Colonic mucosa (tissue), 4 donors: ENCODE measurements at regions not wholly inside any gene's neighbourhood (a gene's known extent, or its start where the extent isn't known, plus 50 kb on each side); places are given as distances from the start of the nearest gene placed in this dataset.

Experiments used
- DNase-seq: peaks from one replicate; pipeline ENCODE4 v3.0.0-alpha.2; 2020
- H3K27ac ChIP-seq: fragments of 200-600 bp; one replicate; pipeline ENCODE4 v1.8.0; 2021
- H3K27me3 ChIP-seq: fragments of 200-600 bp; one replicate; pipeline ENCODE4 v1.8.0; 2021
- H3K36me3 ChIP-seq: fragments of 200-600 bp; one replicate; pipeline ENCODE4 v1.8.0; 2021
- H3K4me1 ChIP-seq: fragments of 200-600 bp; one replicate; pipeline ENCODE4 v1.8.0; 2021; ENCODE audit warnings: mild to moderate bottlenecking
- H3K4me3 ChIP-seq: fragments of 200-600 bp; one replicate; pipeline ENCODE4 v1.8.0; 2021
- H3K9ac ChIP-seq, 2 donors: one replicate each; pipeline ENCODE4 v1.7.0; 2013; ENCODE audit warnings: control low read depth in 2 of 2, low read depth in 2 of 2, low read length in 2 of 2
- H3K9me3 ChIP-seq: fragments of 200-600 bp; one replicate; pipeline ENCODE4 v1.8.0; 2021
- intact Hi-C: fragments of 100-400 bp; cut with DNase I; formaldehyde crosslinking; loops from one replicate; pipeline ENCODE4 v1.14.1; 2022
- TF ChIP-seq, protein P1 (sequence below): fragments of 200-600 bp; IDR thresholded peaks from one replicate; pipeline ENCODE4 v1.8.0; 2022; ENCODE audit warnings: antibody characterized with exemption, mild to moderate bottlenecking
- donor health status: healthy.
- donor health status: DM: no; HTN: no; CAD: no.
- donor health status: DM: no; HTN: no; CAD: no.

DNA sequence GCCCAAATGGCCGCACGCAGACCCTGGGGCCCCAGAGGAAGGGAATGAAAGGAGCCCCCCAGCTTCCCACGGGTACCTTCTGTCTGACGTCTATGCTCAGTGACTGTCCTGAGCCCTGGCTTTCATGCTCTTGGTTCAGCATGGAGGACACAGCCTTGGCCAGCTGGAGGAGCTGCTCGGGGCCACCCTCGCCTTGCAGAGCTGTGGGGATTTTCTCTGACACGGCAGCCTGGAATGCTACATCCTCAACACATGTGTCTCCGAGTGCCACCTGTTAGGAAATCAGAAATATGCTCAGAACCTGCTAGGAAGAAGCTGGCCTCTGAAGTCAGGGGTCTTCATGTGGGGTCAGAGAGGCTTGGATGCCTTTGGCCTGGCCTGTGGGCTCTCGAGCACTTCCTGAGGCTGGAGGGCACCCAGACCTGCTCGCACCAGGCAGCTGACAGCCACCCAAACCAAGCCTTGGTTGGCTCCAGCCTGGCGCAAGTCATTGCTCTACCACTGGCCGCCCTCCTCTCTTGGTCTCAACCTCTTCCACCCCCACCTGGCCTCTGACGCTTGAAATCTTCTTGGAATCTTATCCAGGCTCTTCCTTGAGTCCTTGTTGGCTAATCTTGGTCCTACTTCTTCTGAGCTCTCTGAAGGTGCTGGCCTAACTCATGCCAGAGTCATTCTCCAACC, 63.7 kb upstream of the BCO1 start:
- no peaks in the 10 kb centered on the region for H3K9me3 ChIP-seq
- no peaks in the 10 kb centered on the region for H3K4me1 ChIP-seq
- no peak overlapping the region for H3K4me3 ChIP-seq
- intact Hi-C loops = no loop called here
- no peaks in the 10 kb centered on the region for H3K27me3 ChIP-seq
- H3K9ac ChIP-seq = no peak overlapping the region
- DNase-seq = no peak
- H3K36me3 ChIP-seq = no peaks in the 10 kb centered on the region
- TF ChIP-seq, protein P1, sequence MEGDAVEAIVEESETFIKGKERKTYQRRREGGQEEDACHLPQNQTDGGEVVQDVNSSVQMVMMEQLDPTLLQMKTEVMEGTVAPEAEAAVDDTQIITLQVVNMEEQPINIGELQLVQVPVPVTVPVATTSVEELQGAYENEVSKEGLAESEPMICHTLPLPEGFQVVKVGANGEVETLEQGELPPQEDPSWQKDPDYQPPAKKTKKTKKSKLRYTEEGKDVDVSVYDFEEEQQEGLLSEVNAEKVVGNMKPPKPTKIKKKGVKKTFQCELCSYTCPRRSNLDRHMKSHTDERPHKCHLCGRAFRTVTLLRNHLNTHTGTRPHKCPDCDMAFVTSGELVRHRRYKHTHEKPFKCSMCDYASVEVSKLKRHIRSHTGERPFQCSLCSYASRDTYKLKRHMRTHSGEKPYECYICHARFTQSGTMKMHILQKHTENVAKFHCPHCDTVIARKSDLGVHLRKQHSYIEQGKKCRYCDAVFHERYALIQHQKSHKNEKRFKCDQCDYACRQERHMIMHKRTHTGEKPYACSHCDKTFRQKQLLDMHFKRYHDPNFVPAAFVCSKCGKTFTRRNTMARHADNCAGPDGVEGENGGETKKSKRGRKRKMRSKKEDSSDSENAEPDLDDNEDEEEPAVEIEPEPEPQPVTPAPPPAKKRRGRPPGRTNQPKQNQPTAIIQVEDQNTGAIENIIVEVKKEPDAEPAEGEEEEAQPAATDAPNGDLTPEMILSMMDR = no peak
- no peak overlapping the region for H3K27ac ChIP-seq

DNA sequence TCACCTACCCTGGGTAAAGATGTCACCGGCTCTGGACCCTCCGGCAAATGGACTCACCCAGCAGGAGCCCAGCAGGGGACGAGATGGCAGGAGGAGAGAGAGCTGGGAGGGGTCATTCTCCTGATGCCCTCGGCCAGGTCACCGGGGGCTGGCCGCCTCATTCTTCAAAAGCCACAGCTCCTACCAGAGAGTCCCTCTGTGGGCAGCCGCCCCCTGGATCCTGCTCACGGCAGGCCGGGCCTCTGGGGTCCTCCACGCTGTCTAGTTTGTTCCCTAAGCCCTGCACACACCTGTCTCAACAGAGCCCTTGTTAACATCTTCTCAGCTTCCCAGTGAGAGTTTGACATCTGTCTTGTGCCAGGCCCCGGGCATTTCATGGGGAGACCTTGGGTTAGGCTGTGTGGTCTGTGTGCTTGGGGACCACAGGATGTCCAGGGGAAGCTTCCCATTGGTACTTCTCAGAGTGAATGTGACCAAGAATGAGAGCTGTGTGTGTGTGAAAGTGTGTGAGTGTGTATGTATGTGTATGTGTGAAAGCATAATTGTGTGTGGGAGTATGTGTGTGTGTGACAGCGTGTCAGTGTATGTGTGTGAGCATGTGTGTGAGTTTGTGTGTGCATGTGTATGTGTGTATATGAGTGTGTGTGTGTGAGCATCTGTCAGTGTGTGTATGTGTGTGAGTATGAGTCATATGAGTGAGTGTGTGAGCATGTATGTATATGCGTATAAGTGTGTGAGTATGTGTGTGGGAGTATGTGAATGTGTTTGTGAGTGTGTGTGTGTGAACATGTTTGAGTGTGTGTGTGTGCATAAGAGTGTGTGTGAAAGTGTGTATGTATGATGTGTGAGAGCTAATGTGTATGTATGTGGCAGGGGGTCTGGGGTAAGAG, 65.5 kb upstream of the BCO1 start:
- H3K9me3 ChIP-seq = no peaks in the 10 kb centered on the region
- no peak overlapping the region for H3K27ac ChIP-seq
- no peak overlapping the region for H3K4me3 ChIP-seq
- intact Hi-C loops = no loop called here
- no peaks in the 10 kb centered on the region for H3K36me3 ChIP-seq
- H3K27me3 ChIP-seq = no peaks in the 10 kb centered on the region
- TF ChIP-seq, protein P1 = no peak
- no peak overlapping the region for H3K9ac ChIP-seq
- DNase-seq = no peak
- H3K4me1 ChIP-seq = no peaks in the 10 kb centered on the region

DNA sequence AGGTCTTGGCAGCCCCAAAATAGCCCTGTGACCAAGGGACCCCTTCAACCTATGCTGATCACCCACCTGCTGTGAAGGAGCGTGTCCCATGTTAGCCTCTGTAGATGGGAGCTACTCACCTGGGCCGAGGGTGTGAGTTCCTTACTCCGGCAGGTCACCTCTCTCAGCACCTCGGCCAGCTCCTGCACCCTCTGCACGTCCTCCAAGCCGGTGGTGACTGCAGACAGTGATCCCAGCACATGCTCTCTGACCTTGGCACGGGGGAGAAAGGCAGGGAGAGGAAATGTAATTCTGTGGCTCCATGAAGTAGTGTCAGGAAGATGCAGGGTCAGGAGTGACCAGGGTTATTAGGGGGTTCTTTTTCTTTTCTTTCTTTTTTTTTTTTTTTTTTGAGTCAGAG, 67.7 kb upstream of the BCO1 start:
- Histone ChIP-seq H3K36me3 (no peaks in the 10 kb centered on the region), H3K27me3 (no peaks in the 10 kb centered on the region), H3K4me1 (no peaks in the 10 kb centered on the region), H3K9ac (no peak overlapping the region), H3K27ac (no peak overlapping the region), H3K4me3 (no peak overlapping the region), H3K9me3 (no peaks in the 10 kb centered on the region)
- TF ChIP-seq, protein P1 = no peak
- DNase-seq = no peak
- intact Hi-C loops = no loop called here

DNA sequence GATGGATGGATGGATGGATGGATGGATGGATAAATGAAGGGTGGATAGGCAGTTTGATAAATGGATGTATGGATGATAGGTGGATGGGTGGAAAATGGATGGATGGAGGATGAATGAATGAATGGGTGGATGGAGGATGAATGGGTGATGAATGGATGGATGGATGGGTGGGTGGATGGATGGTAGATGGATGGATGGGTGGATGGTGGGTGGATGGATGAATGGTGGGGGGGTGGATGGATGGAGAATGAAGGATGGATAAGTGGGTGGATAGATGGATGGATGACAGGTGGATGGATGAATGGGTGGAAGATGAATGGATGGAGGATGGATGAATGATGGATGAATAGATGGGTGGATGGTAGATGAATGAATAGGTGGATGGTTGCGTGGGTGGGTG, 70.1 kb upstream of the BCO1 start:
- no peaks in the 10 kb centered on the region for H3K9me3 ChIP-seq
- H3K9ac ChIP-seq = no peak overlapping the region
- TF ChIP-seq, protein P1 = no peak
- H3K4me1 ChIP-seq = no peaks in the 10 kb centered on the region
- no peak for DNase-seq
- no peak overlapping the region for H3K4me3 ChIP-seq
- no peaks in the 10 kb centered on the region for H3K36me3 ChIP-seq
- intact Hi-C loops = no loop called here
- no peaks in the 10 kb centered on the region for H3K27me3 ChIP-seq
- H3K27ac ChIP-seq = no peak overlapping the region

DNA sequence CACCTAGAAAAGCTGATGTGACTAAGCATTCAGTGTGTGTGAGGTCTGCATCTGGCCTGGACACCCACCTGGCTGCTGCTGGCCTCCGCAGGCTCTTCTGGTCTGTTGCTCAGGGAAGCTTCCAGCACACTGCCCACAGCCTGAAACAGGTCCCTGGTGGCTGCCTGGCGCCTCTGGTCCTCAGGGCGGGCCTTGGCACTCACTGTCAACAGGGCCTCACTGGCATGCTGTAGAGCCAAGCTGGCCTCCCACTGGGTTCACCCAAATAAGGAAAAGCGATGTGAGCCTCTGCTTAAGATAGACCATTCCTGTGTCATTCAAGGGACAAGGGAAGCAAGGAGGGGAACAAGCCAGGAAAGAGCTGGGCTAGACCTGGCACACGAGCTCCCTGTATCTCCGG, 70.6 kb upstream of the BCO1 start:
- no peak overlapping the region for H3K4me3 ChIP-seq
- TF ChIP-seq, protein P1 = no peak
- H3K9me3 ChIP-seq = no peaks in the 10 kb centered on the region
- H3K9ac ChIP-seq = no peak overlapping the region
- no peak for DNase-seq
- H3K36me3 ChIP-seq = no peaks in the 10 kb centered on the region
- H3K27ac ChIP-seq = no peak overlapping the region
- intact Hi-C loops = no loop called here
- no peaks in the 10 kb centered on the region for H3K27me3 ChIP-seq
- no peaks in the 10 kb centered on the region for H3K4me1 ChIP-seq
